ENCODE measurements at regions not wholly inside any gene's neighbourhood (a gene's known extent, or its start where the extent isn't known, plus 50 kb on each side); places are given as distances from the start of the nearest gene placed in this dataset.

DNA sequence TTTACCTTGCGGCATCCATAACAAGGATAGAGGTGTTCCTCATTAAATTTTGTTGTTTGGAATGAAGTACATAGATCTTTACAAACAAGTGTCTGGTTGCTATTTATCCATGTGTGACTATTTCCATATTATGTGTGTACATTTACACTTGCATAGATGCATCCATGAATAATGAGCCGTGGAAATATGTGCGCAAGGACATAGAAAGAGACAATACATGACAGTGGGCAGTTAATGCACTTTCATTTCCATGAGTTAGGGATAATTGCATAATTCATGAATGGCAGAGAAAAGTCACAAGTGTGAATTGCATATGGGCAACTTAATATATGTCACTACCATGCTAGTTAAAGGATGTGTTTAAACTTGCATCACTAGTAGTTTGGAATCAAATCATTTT, 338.2 kb upstream of the PITX2 start:
- Histone ChIP-seq H3K36me3 (replicated peaks; ENCODE audit: control insufficient read depth, insufficient read depth, low read length) (no peaks in the 10 kb centered on the region), H3K27me3 (ENCODE audit: control insufficient read depth, insufficient read depth, low read length) (no peaks in the 10 kb centered on the region)
- DNase-seq = no peak

DNA sequence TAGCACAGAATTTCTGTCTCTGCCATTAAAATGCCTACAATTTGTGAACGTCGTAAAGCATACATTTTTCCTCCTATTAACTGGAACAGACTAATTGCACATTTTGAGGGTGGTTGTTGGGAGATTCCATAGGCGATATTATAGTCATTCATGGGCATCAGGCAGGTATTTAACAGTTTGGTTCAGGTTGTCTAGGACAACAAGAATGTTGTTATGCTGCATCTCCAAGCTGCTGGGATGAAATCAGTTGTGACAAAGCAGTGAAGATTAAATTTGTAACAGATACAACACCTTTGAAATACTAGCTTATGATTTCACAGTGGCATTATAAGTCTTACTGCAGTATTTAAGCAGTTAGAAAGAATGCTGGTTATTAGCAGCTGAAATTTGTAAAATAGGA, 339.7 kb upstream of the PITX2 start:
- Histone ChIP-seq H3K36me3 (replicated peaks; ENCODE audit: control insufficient read depth, insufficient read depth, low read length) (no peaks in the 10 kb centered on the region), H3K27me3 (ENCODE audit: control insufficient read depth, insufficient read depth, low read length) (no peaks in the 10 kb centered on the region), H3K4me3 (ENCODE audit: insufficient read depth, low read depth, low read length) (no peak overlapping the region)
- DNase-seq = no peak

More for the DNA sequence above, 338.2 kb upstream of the PITX2 start:
- H3K4me3 ChIP-seq (ENCODE audit: insufficient read depth, low read depth, low read length) = no peak overlapping the region

DNA sequence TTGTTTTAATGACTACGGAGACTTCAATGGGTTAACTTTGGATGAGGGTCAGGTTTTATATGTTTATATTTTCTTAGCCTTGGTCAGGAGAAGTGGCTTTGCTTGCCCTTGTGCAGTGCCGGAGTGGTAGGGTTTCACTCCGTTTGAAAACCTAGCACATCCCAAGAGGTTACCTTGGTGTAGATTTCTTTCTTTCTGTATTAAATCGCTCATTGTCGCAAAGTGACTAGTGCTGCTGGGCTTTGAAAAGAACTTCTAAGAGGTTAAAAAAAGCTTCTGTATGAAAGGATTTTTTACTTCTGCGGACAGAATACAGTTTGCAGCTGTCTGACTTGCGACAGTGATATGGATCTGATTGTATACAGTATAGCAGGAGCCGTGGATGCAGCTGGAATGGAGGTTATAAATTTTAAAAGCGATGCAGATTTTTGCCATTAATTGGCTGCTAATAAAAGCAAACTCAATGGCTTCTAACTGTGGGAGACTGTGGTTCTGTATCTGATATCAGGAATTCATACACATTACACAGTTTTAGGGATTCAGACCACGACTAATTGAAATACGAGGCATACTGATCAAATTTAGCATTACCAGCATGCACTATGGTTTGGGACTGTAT, 340.9 kb upstream of the PITX2 start:
- no peaks in the 10 kb centered on the region for H3K27me3 ChIP-seq (ENCODE audit: control insufficient read depth, insufficient read depth, low read length)
- no peaks in the 10 kb centered on the region for H3K36me3 ChIP-seq (replicated peaks; ENCODE audit: control insufficient read depth, insufficient read depth, low read length)
- no peak for DNase-seq
- no peak overlapping the region for H3K4me3 ChIP-seq (ENCODE audit: insufficient read depth, low read depth, low read length)

DNA sequence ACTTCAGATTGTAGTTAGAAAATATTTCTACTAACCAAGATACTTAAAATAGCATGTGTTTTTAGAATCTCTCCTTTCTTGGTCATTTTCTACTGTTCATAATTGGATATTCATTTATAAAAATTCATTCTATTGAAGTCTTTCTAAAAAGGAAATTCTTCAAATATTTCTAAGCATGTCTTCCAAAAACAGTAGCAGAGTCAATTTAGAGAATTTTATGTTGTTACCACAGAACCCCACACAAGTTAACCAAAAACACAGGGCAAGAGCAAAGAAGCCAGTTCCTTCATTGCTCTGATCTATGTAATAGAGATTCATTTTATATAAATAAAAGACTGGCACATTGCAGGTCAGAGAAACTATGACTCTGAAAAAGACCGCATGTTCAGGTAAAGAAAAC, 345.1 kb upstream of the PITX2 start:
- no peak for DNase-seq
- Histone ChIP-seq H3K4me3 (ENCODE audit: insufficient read depth, low read depth, low read length) (no peak overlapping the region), H3K27me3 (ENCODE audit: control insufficient read depth, insufficient read depth, low read length) (no peaks in the 10 kb centered on the region), H3K36me3 (replicated peaks; ENCODE audit: control insufficient read depth, insufficient read depth, low read length) (no peaks in the 10 kb centered on the region)

DNA sequence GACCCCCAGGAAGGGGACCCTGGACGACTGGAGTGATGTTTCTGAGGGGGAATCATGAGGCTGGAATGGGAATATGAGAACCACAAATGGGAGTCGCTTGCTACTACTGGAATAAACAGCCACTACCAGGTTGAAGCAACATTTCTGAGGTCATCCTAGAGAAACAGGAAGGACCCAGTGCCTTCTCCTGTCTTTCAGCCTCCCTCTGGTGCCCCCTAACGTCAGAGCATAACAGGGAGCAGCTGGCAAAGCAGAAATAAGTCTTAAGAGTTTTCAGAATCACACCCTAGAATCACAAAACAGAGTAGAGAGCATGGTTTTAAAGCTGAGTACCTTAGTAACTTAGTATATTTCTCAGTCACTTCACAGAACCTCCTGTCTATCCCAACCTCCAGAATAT, 347.8 kb upstream of the PITX2 start:
- Histone ChIP-seq H3K4me3 (ENCODE audit: insufficient read depth, low read depth, low read length) (no peak overlapping the region), H3K27me3 (ENCODE audit: control insufficient read depth, insufficient read depth, low read length) (no peaks in the 10 kb centered on the region), H3K36me3 (replicated peaks; ENCODE audit: control insufficient read depth, insufficient read depth, low read length) (no peaks in the 10 kb centered on the region)
- peak; percentile 14 for DNase-seq

DNA sequence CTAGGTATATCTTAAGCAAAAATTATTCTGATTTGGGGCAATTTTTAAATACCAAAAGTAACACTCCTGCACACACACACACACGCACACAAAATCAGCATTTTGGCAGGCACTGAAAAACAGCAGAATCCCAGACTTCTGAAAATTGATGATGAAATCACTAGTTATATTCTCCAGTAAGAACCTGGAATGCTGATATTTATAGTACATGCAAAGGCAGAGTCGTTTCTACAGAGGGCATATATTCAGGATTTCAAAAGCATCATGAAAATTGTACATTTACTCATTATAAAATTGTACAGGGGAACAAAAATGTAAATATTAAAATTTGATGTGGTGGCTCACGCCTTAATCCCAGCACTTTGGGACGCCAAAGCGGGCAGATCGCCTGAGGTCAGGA, 352.5 kb upstream of the PITX2 start:
- Histone ChIP-seq H3K36me3 (replicated peaks; ENCODE audit: control insufficient read depth, insufficient read depth, low read length) (no peaks in the 10 kb centered on the region), H3K27me3 (ENCODE audit: control insufficient read depth, insufficient read depth, low read length) (no peaks in the 10 kb centered on the region)

DNA sequence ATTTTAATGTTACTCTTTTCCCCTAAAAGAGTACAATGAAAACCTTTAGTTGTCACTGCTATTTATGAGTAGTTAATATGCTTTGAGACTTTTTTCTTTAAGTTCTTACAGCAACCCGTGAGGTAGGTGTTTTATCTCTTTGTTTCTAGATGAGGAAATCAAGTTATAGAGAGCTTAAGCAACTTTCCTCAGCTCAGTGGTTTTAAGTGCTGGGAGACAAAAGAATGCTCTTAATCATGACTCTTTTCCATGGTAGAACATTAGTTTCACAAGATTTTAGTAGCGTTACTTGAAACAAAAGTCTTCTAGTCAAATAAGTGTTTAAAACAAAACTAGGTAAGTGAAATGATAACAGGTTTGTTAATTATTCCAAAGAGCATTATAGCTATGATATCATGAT, 354.7 kb upstream of the PITX2 start:
- no peaks in the 10 kb centered on the region for H3K27me3 ChIP-seq (ENCODE audit: control insufficient read depth, insufficient read depth, low read length)
- no peaks in the 10 kb centered on the region for H3K36me3 ChIP-seq (replicated peaks; ENCODE audit: control insufficient read depth, insufficient read depth, low read length)
- no peak for DNase-seq
- no peak overlapping the region for H3K4me3 ChIP-seq (ENCODE audit: insufficient read depth, low read depth, low read length)

More for the DNA sequence above, 352.5 kb upstream of the PITX2 start:
- no peak for DNase-seq
- no peak overlapping the region for H3K4me3 ChIP-seq (ENCODE audit: insufficient read depth, low read depth, low read length)

DNA sequence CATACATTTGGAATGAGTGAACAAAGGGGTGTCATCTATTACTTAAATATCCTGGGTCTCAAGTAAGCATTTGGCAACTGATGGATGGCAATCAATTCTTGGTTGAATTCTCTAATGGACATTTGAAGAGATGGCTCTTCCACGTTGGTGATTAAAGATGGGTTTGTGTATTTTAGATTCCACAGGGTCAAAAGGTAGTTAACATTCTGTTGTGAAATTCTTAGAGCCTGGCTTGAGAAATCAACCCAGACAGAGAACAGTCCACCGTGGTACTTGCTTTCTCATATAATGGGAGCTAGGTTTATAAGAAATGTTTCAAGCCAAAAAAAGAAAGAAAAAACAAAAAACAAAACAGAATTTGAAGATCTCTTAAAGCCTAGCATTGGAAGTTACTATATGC, 355.9 kb upstream of the PITX2 start:
- H3K27me3 ChIP-seq (ENCODE audit: control insufficient read depth, insufficient read depth, low read length) = no peaks in the 10 kb centered on the region

DNA sequence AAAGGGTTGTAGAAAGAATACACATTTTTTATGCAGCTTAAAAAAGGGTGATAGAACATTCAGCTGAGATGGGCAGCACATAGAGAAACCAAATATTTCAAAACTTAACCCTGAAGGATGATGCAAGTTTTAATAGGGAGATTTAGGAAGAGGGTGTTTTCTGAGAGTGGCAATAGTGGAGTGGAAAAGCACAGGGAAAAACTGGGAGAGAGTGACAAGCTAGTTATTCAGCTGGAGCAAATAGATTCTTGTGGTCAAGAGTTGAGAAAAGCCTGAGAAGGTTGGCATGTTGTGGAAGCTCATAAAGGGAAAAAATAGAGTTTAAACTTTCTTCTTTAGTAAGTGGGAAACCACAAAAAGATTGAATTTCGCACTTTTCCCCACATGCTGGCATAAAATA, 359.6 kb upstream of the PITX2 start:
- H3K4me3 ChIP-seq (ENCODE audit: insufficient read depth, low read depth, low read length) = no peak overlapping the region
- no peaks in the 10 kb centered on the region for H3K27me3 ChIP-seq (ENCODE audit: control insufficient read depth, insufficient read depth, low read length)
- no peaks in the 10 kb centered on the region for H3K36me3 ChIP-seq (replicated peaks; ENCODE audit: control insufficient read depth, insufficient read depth, low read length)
- no peak for DNase-seq

More for the DNA sequence above, 355.9 kb upstream of the PITX2 start:
- Histone ChIP-seq H3K36me3 (replicated peaks; ENCODE audit: control insufficient read depth, insufficient read depth, low read length) (no peaks in the 10 kb centered on the region), H3K4me3 (ENCODE audit: insufficient read depth, low read depth, low read length) (no peak overlapping the region)
- DNase-seq = no peak

DNA sequence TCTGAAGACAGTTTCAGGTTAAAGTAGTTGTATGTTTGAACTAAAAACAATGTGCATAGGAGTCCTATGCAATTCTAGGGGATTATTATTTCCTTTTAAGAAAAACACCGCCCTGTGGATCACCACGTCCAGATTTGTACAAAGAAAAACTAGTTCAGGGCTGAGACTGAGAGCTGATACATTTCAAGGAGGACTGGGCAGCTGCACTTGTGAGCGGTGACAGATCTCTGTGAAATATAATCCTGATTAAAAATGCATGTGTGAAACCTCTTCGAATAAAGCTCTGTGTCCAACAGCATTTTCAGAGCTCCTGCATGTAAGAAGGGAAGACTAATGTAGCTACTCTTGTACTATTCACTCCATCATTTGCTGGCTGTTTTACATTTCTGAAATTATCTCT, 365.8 kb upstream of the PITX2 start:
- DNase-seq = no peak
- no peak overlapping the region for H3K4me3 ChIP-seq (ENCODE audit: insufficient read depth, low read depth, low read length)

DNA sequence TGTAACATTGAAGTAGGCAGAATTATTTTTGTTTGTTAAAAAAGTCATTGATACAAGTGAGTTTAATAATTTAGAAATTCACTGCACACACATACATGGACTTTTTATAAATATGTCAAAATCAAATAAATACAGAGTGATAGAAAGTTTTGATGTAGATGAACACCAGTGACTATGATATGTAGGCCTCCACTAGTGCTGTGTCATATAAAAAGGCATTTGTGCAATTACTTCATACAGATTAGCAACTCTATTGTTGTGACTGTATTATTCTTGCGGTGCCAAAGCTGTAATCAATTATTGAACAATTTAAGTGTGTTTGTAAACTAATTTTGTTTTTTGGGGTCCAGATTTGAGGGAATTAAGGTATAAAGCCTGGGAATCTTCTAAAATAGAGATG, 366.2 kb upstream of the PITX2 start:
- Histone ChIP-seq H3K27me3 (ENCODE audit: control insufficient read depth, insufficient read depth, low read length) (no peaks in the 10 kb centered on the region), H3K4me3 (ENCODE audit: insufficient read depth, low read depth, low read length) (no peak overlapping the region), H3K36me3 (replicated peaks; ENCODE audit: control insufficient read depth, insufficient read depth, low read length) (no peaks in the 10 kb centered on the region)
- no peak for DNase-seq

More for the DNA sequence above, 365.8 kb upstream of the PITX2 start:
- Histone ChIP-seq H3K27me3 (ENCODE audit: control insufficient read depth, insufficient read depth, low read length) (no peaks in the 10 kb centered on the region), H3K36me3 (replicated peaks; ENCODE audit: control insufficient read depth, insufficient read depth, low read length) (no peaks in the 10 kb centered on the region)

DNA sequence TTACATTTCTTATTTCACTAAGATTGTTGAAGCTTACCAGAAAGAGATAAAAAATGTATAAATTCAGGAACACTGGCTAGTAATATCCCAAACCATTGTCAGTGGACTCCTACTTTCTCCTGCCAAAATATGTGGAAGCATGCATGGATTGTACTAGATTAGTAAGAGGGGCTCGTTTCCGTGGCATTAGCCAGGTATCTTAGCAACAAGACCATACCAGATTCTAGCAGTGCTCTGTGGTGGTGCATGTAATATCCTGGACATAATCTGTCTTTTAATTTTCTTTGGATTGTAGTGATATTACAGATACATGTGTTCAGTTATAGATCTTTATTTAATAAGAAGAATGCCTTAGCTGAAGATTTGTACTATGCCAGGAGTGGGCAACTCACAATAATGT, 371.9 kb upstream of the PITX2 start:
- no peak for DNase-seq
- Histone ChIP-seq H3K27me3 (ENCODE audit: control insufficient read depth, insufficient read depth, low read length) (no peaks in the 10 kb centered on the region), H3K4me3 (ENCODE audit: insufficient read depth, low read depth, low read length) (no peak overlapping the region), H3K36me3 (replicated peaks; ENCODE audit: control insufficient read depth, insufficient read depth, low read length) (no peaks in the 10 kb centered on the region)

DNA sequence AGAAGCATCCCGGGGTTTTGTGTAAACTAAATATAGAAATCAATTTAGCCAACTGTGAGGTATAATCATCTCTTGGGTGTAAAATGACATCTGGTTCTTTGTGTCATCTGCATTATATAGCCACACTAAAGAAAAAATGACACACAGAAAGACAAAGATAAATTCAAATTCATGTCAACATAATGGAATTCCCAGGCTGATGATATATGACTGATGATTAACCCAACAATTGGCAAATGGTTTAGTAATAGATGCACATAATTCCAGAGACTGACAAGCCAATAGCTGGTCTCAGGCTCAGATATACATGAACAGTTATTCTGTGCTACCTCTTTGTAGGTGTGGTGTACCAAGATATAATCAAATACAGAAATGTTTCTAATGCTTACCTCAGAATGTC, 375.4 kb upstream of the PITX2 start:
- no peaks in the 10 kb centered on the region for H3K36me3 ChIP-seq (replicated peaks; ENCODE audit: control insufficient read depth, insufficient read depth, low read length)
- no peak overlapping the region for H3K4me3 ChIP-seq (ENCODE audit: insufficient read depth, low read depth, low read length)
- DNase-seq = no peak
- H3K27me3 ChIP-seq (ENCODE audit: control insufficient read depth, insufficient read depth, low read length) = no peaks in the 10 kb centered on the region

DNA sequence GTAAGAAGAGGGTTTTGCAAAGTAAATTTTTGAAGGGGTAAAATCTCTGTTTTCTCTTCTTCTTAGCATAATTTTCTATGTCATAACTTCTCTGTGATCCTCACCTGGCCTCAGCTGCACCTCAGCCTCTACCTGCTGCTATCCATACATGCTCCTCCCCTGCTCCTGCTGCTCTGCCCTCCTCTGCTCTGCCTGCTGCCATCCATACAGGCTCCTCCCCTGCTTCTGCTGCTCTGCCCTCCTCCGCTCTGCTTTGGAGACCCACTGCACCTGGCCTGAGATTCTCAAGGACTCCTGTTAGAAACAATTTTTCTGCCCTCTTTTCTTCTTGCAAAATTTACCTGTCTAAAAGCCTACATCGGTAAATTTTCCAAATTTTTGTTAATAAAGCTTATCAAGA, 388.6 kb upstream of the PITX2 start:
- no peaks in the 10 kb centered on the region for H3K27me3 ChIP-seq (ENCODE audit: control insufficient read depth, insufficient read depth, low read length)

DNA sequence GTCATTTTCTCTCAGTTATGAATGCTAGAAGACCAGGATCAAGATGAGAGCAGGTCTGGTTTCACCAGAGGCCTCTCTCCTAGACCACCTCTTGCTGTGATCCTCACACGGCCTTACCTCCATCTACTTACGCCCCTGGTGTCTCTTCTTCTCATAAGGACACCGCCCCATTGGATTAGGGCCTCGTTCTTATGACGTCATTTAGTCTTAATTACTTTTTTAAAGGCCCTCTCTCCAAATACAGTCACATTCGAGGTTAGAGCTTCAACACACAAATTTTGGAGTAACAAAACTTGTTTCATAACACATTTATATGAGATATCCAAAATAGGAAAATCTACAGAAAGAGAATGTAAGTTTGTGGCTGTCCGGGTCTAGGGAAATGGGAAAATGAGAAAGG, 391.0 kb upstream of the PITX2 start:
- H3K36me3 ChIP-seq (replicated peaks; ENCODE audit: control insufficient read depth, insufficient read depth, low read length) = no peaks in the 10 kb centered on the region
- no peaks in the 10 kb centered on the region for H3K27me3 ChIP-seq (ENCODE audit: control insufficient read depth, insufficient read depth, low read length)
- H3K4me3 ChIP-seq (ENCODE audit: insufficient read depth, low read depth, low read length) = no peak overlapping the region
- no peak for DNase-seq

More for the DNA sequence above, 388.6 kb upstream of the PITX2 start:
- H3K36me3 ChIP-seq (replicated peaks; ENCODE audit: control insufficient read depth, insufficient read depth, low read length) = no peaks in the 10 kb centered on the region
- H3K4me3 ChIP-seq (ENCODE audit: insufficient read depth, low read depth, low read length) = no peak overlapping the region
- peak; percentile 3 for DNase-seq

DNA sequence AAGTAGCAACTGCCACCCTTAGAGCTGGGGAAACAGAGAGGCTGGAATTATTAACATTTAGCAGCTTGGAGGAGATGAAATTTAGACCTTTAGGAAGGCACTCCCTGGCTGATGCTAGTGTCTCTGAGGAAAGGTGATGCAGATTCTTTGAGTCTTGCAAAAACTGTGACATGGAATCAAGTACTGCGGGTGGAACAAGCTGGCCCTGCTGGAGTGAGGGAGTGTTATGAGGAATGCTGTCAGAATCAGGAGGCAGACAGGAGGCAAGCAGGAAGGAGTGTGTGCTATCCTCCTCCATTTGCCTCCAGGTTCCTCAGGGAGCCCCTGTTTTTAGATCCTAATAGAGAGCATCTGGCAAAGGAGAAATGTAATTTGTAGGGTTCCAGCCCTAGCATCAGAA, 391.7 kb upstream of the PITX2 start:
- DNase-seq = no peak
- no peak overlapping the region for H3K4me3 ChIP-seq (ENCODE audit: insufficient read depth, low read depth, low read length)
- no peaks in the 10 kb centered on the region for H3K36me3 ChIP-seq (replicated peaks; ENCODE audit: control insufficient read depth, insufficient read depth, low read length)
- no peaks in the 10 kb centered on the region for H3K27me3 ChIP-seq (ENCODE audit: control insufficient read depth, insufficient read depth, low read length)
